Caco-2 (cell line): ENCODE measurements at regions not wholly inside any gene's neighbourhood (a gene's known extent, or its start where the extent isn't known, plus 50 kb on each side); places are given as distances from the start of the nearest gene placed in this dataset.
"Not testable (repeated sequence)": the region's sequence is repeated elsewhere in the genome, so short reads cannot be mapped to it uniquely, and the experiment has no call there.

ENCODE experiments used
- BruUV-seq: library from RNA; stranded (reverse); fragments of 400-500 nt; replicated peaks from 2 replicates; lab custom pipeline; 2021; lab: Mats Ljungman, UMichigan
- CTCF ChIA-PET: fragments of 300-600 bp; sonication (Branson Sonifier 250); formaldehyde crosslinking; loops from one replicate; lab custom pipeline; 2022; ENCODE audit warnings: antibody characterized with exemption; lab: Charles Lee
- POLR2A ChIA-PET: fragments of 300-600 bp; sonication (Branson Sonifier 250); formaldehyde crosslinking; loops from one replicate; lab custom pipeline; 2022; ENCODE audit warnings: antibody characterized with exemption; lab: Charles Lee
- DNase-seq, 2 experiments: peaks; one replicate each; pipeline versions ENCODE4 v3.0.0 to v3.0.0-alpha.2; 2020 to 2022
- H3K27me3 ChIP-seq: replicated peaks from 2 replicates; pipeline ENCODE4 v1.6.0; 2011; ENCODE audit warnings: low read length; ENCODE audit not compliant: control insufficient read depth, insufficient read depth
- H3K36me3 ChIP-seq: 2 replicates; pipeline ENCODE4 v1.5.1; 2011; ENCODE audit warnings: low read length; ENCODE audit not compliant: control insufficient read depth, insufficient read depth
- H3K4me1 ChIP-seq: fragments of 250-450 bp; sonication (Bioruptor Pico); 2 replicates; pipeline ENCODE4 v1.5.1; 2020; ENCODE audit warnings: mild to moderate bottlenecking
- H3K4me3 ChIP-seq: 2 replicates; pipeline ENCODE4 v1.5.1; 2011; ENCODE audit warnings: low read depth, mild to moderate bottlenecking, control low read depth, low read length
- H3K9me3 ChIP-seq: fragments of 250-450 bp; sonication (Bioruptor Pico); 2 replicates; pipeline ENCODE4 v1.5.1; 2020; ENCODE audit warnings: mild to moderate bottlenecking, moderate library complexity
- H3K27ac Mint-ChIP-seq: one replicate; pipeline ENCODE4 v1.8.0; 2022; ENCODE audit warnings: mixed read lengths; ENCODE audit not compliant: unreplicated experiment
- H3K27me3 Mint-ChIP-seq: one replicate; pipeline ENCODE4 v1.8.0; 2022; ENCODE audit warnings: mixed read lengths; ENCODE audit not compliant: insufficient read depth, unreplicated experiment
- H3K36me3 Mint-ChIP-seq: one replicate; pipeline ENCODE4 v1.8.0; 2022; ENCODE audit warnings: mild to moderate bottlenecking, mixed read lengths; ENCODE audit not compliant: insufficient read depth, unreplicated experiment
- H3K4me1 Mint-ChIP-seq: one replicate; pipeline ENCODE4 v1.8.0; 2022; ENCODE audit warnings: low read depth, mixed read lengths; ENCODE audit not compliant: unreplicated experiment
- H3K4me3 Mint-ChIP-seq: one replicate; pipeline ENCODE4 v1.8.0; 2022; ENCODE audit warnings: mild to moderate bottlenecking, moderate library complexity, mixed read lengths; ENCODE audit not compliant: unreplicated experiment
- H3K9me3 Mint-ChIP-seq: one replicate; pipeline ENCODE4 v1.8.0; 2022; ENCODE audit warnings: mixed read lengths; ENCODE audit not compliant: unreplicated experiment
- CTCF ChIP-seq, 2 experiments: fragments of 200-600 bp in 1 of 2; IDR thresholded peaks; 1 replicate in 1 of 2; 2 replicates in 1 of 2; pipeline versions ENCODE4 v1.5.1 to v1.8.0; 2011 to 2022; ENCODE audit warnings: antibody characterized with exemption in 1 of 2, control low read depth in 1 of 2, inconsistent platforms in 1 of 2, low read depth in 1 of 2, low read length in 1 of 2, mild to moderate bottlenecking in 1 of 2, moderate library complexity in 1 of 2; ENCODE audit not compliant: insufficient read depth in 1 of 2, severe bottlenecking in 1 of 2, unreplicated experiment in 1 of 2
- intact Hi-C: fragments of 100-400 bp; cut with micrococcal nuclease; formaldehyde crosslinking; loops from one replicate; pipeline ENCODE4 v1.10.0; 2022; ENCODE audit not compliant: unreplicated experiment

DNA sequence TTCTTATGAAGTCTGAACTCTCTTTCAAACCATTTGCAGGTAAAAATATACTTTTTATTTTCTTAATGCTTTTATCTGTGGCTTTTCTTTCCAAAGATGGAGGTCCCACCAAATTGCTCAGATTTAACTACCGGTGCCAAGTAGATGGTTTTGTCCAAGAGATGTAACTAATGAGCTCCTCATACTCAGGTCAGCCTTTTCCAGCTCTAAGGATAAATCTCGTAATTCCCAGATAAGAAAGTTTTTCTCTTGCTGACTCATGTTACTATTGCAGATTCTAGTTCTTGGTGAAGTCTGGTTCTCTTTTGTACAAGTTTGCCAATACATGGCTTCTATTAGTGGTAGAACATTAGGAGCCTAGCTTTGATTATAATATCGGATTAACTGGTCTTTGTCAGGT is 550.8 kb upstream of the ZNF804A start:
- ChIA-PET CTCF (no interaction called here), POLR2A (no interaction called here)
- H3K4me3 Mint-ChIP-seq = no peak overlapping the region
- DNase-seq = no peak
- H3K4me1 Mint-ChIP-seq = no peaks in the 10 kb centered on the region
- no peak for TF ChIP-seq CTCF (IDR thresholded peaks at IDR 0.05; ENCODE audit: insufficient read depth in 1 of 2, low read depth in 1 of 2, low read length in 1 of 2, severe bottlenecking in 1 of 2, unreplicated experiment in 1 of 2)
- H3K9me3 ChIP-seq = no peaks in the 10 kb centered on the region
- BruUV-seq = no TSS peak
- H3K36me3 ChIP-seq = no peaks in the 10 kb centered on the region
- H3K27me3 Mint-ChIP-seq = peaks cover 3% of the 10 kb centered on the region
- no peaks in the 10 kb centered on the region for H3K36me3 Mint-ChIP-seq
- no peaks in the 10 kb centered on the region for H3K27me3 ChIP-seq
- H3K4me1 ChIP-seq = no peaks in the 10 kb centered on the region
- no peak overlapping the region for H3K27ac Mint-ChIP-seq
- no peak overlapping the region for H3K4me3 ChIP-seq
- intact Hi-C loops = no loop called here
- no peaks in the 10 kb centered on the region for H3K9me3 Mint-ChIP-seq

GRCh38 chr2:184049566-184049965 is 548.8 kb upstream of the ZNF804A start:
- peaks cover 3% of the 10 kb centered on the region for H3K27me3 Mint-ChIP-seq
- Histone ChIP-seq H3K4me1 (no peaks in the 10 kb centered on the region), H3K27me3 (no peaks in the 10 kb centered on the region), H3K4me3 (no peak overlapping the region), H3K9me3 (no peaks in the 10 kb centered on the region), H3K36me3 (no peaks in the 10 kb centered on the region)
- TF ChIP-seq CTCF (IDR thresholded peaks at IDR 0.05; ENCODE audit: insufficient read depth in 1 of 2, low read depth in 1 of 2, low read length in 1 of 2, severe bottlenecking in 1 of 2, unreplicated experiment in 1 of 2) = no peak
- no peak overlapping the region for H3K4me3 Mint-ChIP-seq
- intact Hi-C loops = no loop called here
- H3K36me3 Mint-ChIP-seq = no peaks in the 10 kb centered on the region
- POLR2A ChIA-PET = no interaction called here
- H3K9me3 Mint-ChIP-seq = no peaks in the 10 kb centered on the region
- no TSS peak for BruUV-seq
- no peak for DNase-seq
- H3K27ac Mint-ChIP-seq = no peak overlapping the region
- no peaks in the 10 kb centered on the region for H3K4me1 Mint-ChIP-seq
- CTCF ChIA-PET = no interaction called here

DNA sequence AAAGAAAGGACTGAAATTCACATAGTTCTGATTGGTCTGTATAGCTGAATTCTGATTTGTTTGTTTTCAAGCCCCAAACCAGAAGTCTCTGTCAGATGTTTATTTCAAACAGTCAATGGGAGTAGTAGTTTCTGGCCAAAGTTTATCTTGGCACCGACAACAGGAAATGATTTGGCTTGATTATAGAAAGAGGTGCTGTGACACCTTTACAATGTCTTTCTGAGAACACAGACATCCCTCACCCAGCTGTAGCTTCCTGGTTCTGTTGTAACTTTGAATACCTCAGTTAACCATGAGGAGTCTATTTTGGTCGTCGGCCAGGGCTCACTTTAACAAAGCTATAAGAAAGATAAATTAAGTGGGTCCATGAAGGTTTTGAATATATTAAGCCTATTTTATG is 545.0 kb upstream of the ZNF804A start:
- ChIA-PET CTCF (no interaction called here), POLR2A (no interaction called here)
- no peaks in the 10 kb centered on the region for H3K4me1 ChIP-seq
- no peaks in the 10 kb centered on the region for H3K36me3 ChIP-seq
- Mint-ChIP-seq H3K27ac (no peak overlapping the region), H3K4me3 (no peak overlapping the region), H3K36me3 (no peaks in the 10 kb centered on the region), H3K4me1 (no peaks in the 10 kb centered on the region), H3K27me3 (peaks cover 3% of the 10 kb centered on the region), H3K9me3 (no peaks in the 10 kb centered on the region)
- BruUV-seq = no TSS peak
- DNase-seq = no peak
- intact Hi-C loops = no loop called here
- TF ChIP-seq CTCF (IDR thresholded peaks at IDR 0.05; ENCODE audit: insufficient read depth in 1 of 2, low read depth in 1 of 2, low read length in 1 of 2, severe bottlenecking in 1 of 2, unreplicated experiment in 1 of 2) = no peak
- no peaks in the 10 kb centered on the region for H3K9me3 ChIP-seq
- no peaks in the 10 kb centered on the region for H3K27me3 ChIP-seq
- H3K4me3 ChIP-seq = no peak overlapping the region

DNA sequence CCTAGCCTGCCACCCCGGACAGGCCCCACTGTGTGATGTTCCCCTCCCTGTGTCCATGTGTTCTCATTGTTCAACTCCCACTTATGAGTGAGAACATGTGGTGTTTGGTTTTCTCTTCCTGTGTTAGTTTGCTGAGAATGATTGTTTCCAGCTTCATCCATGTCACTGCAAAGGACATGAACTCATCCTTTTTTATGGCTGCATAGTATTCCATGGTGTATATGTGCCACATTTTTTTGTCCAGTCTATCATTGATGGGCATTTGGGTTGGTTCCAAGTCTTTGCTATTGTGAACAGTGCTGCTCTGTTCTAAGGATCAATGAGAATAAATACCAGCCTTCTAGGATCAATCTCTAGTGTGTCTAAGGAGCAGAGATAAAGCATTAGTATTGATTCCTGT is 543.9 kb upstream of the ZNF804A start:
- H3K27me3 Mint-ChIP-seq, H3K27ac Mint-ChIP-seq, H3K4me1 ChIP-seq, CTCF ChIA-PET, H3K36me3 ChIP-seq, H3K27me3 ChIP-seq, H3K9me3 Mint-ChIP-seq, intact Hi-C loops, BruUV-seq, DNase-seq, POLR2A ChIA-PET, H3K4me3 Mint-ChIP-seq, H3K36me3 Mint-ChIP-seq, H3K4me3 ChIP-seq, H3K4me1 Mint-ChIP-seq, H3K9me3 ChIP-seq: not testable (repeated sequence)
